AG09319 (cell line): ENCODE measurements at regions not wholly inside any gene's neighbourhood (a gene's known extent, or its start where the extent isn't known, plus 50 kb on each side); places are given as distances from the start of the nearest gene placed in this dataset.

Experiments used
- DNase-seq: peaks from one replicate; pipeline ENCODE4 v3.0.0-alpha.2; 2010; ENCODE audit warnings: low read depth; ENCODE audit errors: extremely low read depth
- TF ChIP-seq, protein P1 (sequence below): IDR thresholded peaks from 2 replicates; pipeline ENCODE4 v1.5.1; 2011; ENCODE audit warnings: low read depth, mild to moderate bottlenecking, inconsistent platforms, low read length, moderate library complexity

GRCh38 chr11:112786886-112787530, 174.2 kb upstream of the NCAM1 start:
- TF ChIP-seq, protein P1, sequence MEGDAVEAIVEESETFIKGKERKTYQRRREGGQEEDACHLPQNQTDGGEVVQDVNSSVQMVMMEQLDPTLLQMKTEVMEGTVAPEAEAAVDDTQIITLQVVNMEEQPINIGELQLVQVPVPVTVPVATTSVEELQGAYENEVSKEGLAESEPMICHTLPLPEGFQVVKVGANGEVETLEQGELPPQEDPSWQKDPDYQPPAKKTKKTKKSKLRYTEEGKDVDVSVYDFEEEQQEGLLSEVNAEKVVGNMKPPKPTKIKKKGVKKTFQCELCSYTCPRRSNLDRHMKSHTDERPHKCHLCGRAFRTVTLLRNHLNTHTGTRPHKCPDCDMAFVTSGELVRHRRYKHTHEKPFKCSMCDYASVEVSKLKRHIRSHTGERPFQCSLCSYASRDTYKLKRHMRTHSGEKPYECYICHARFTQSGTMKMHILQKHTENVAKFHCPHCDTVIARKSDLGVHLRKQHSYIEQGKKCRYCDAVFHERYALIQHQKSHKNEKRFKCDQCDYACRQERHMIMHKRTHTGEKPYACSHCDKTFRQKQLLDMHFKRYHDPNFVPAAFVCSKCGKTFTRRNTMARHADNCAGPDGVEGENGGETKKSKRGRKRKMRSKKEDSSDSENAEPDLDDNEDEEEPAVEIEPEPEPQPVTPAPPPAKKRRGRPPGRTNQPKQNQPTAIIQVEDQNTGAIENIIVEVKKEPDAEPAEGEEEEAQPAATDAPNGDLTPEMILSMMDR: no peak
- no peak for DNase-seq

DNA sequence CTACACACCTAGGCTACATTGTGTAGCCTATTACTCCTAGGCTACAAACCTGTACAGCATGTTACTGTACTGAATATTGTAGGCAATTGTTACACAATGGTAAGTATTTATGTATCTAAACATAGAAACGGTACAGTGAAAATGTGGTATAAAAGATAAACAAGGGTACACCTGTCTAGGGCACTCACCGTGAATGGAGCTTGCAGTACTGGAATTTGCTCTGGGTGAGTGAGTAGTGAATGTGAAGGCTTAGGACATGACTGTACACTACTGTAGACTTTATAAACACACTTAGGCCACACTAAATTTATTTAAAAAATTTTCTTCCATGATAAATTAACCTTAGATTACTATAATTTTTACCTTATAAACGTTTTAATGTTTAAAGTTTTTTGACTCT, 171.7 kb upstream of the NCAM1 start:
- TF ChIP-seq, protein P1: no peak
- DNase-seq: no peak

DNA sequence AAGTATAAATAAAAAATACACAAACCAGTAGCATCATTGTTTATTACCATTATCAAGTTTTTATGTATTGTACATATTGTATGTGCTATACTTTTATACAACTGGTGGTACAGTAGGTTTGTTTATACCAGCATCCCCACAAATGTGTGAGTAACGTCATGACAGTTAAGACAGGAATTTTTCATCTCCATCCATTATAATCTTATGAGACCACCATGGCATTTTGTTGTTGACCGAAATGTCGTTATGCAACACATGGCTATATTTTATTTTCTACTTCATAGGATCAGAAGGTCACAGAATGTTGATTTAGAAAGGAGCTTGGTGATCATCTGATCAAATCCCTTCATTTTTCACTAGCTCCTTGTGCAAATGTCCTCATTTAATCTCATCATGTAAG, 170.9 kb upstream of the NCAM1 start:
- no peak for DNase-seq
- TF ChIP-seq, protein P1: no peak

- TF ChIP-seq, protein P1: no peak
- DNase-seq: no peak
These were observed 169.2 kb upstream of the NCAM1 start for GRCh38 chr11:112792070-112792469.

DNA sequence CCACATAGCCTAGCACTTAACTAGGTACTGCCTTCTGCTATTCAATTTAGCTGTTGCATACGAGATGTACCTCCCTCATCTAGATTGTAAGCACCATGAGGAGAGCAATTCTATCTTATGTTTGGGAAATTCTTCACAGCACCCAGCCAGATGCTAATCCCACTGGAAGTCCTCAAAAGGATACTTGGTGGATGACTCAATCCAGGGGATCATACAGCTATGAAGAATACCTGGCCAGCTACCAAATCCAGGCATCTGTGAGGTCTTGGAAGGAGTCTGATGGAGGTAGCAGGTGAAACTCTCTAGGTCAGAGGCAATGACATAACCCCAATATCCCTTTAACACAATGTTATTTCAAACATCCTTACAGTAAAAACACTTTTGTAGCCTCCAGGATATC, 167.8 kb upstream of the NCAM1 start:
- TF ChIP-seq, protein P1: no peak
- no peak for DNase-seq

DNA sequence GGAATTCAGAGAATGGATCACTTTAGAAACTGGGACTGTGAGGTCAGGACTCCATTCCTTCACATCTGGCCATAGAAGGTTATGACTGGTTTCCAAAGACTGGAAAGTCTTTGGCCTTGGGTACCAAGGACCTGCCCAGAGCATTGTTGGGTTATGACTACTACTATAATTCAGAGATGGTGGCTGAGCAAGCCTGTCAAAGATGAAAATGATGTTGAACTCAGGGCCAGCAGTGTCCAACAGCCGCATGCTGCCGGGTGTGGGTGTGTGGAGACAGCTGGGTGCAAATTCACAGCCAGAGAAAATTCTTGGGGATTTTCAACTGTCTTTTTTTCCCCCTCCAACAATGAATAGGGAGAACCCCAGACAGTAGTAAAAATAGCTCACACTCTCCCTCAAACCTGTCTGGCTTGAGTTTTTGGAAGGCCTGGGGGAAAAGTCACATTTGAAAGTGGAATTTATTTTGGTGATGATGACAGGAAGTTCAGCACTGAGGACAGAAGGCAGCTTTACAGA, 166.8 kb upstream of the NCAM1 start:
- TF ChIP-seq, protein P1: no peak
- DNase-seq: no peak

GRCh38 chr11:112795142-112795815, 165.9 kb upstream of the NCAM1 start:
- no peak for DNase-seq
- TF ChIP-seq, protein P1: peak; percentile 66
